ENCODE measurements at regions not wholly inside any gene's neighbourhood (a gene's known extent, or its start where the extent isn't known, plus 50 kb on each side); places are given as distances from the start of the nearest gene placed in this dataset.
"Not testable (repeated sequence)": the region's sequence is repeated elsewhere in the genome, so short reads cannot be mapped to it uniquely, and the experiment has no call there.

- H3K9me3 ChIP-seq (ENCODE audit: low read length): no peaks in the 10 kb centered on the region
- H3K79me2 ChIP-seq (ENCODE audit: low read length): no peaks in the 10 kb centered on the region
- H3K9ac ChIP-seq (ENCODE audit: low read length): peak overlapping the region; percentile 52
- BruUV-seq (replicated peaks): no TSS peak
- H4K20me1 ChIP-seq (ENCODE audit: low read length): no peaks in the 10 kb centered on the region
- H3K4me1 ChIP-seq (ENCODE audit: insufficient read depth, low read length): peaks cover 34% of the 10 kb centered on the region
- H3K9me2 ChIP-seq (replicated peaks; ENCODE audit: low read length): no peaks in the 10 kb centered on the region
- peak overlapping the region; percentile 73 for H3K27ac ChIP-seq (ENCODE audit: low read length)
- H2AFZ ChIP-seq (ENCODE audit: low read length): no peak overlapping the region; the same call in 1 of the 2 replicates
- TF ChIP-seq EZH2phosphoT487 (IDR thresholded peaks at IDR 0.05; ENCODE audit: borderline replicate concordance, low read length) (no peak), CTCF (conservative IDR thresholded peaks at IDR 0.05; ENCODE audit: low read depth, low read length) (no peak), EZH2 (IDR thresholded peaks at IDR 0.05; ENCODE audit: low read length, unreplicated experiment) (no peak)
- no peaks in the 10 kb centered on the region for H3K27me3 ChIP-seq (ENCODE audit: low read length)
- H3K4me2 ChIP-seq (ENCODE audit: low read length): peak overlapping the region; percentile 47
- intact Hi-C loops (cut with micrococcal nuclease): loop anchor here (2.0 to 5.0 kb wide), 2 partner anchors 58 to 102 kb away; partner anchors contain the start of gene TNFAIP3
- CTCF ChIA-PET: no interaction called here
- DNase-seq (peak; percentile 19), ATAC-seq (peak; percentile 19; the same call in 1 of the 2 replicates)
- H3K4me3 ChIP-seq (ENCODE audit: low read length): no peak overlapping the region
- H3F3A ChIP-seq (ENCODE audit: low read length, unreplicated experiment): no peaks in the 10 kb centered on the region
- H3K36me3 ChIP-seq (ENCODE audit: low read depth, low read length): no peaks in the 10 kb centered on the region
- POLR2A ChIA-PET (ENCODE audit: unreplicated experiment): no interaction called here
These were observed 58.2 kb upstream of the TNFAIP3 start for GRCh38 chr6:137808836-137809315.

- DNase-seq; H3K4me2 ChIP-seq (ENCODE audit: low read length); H3K36me3 ChIP-seq (ENCODE audit: low read depth, low read length); H2AFZ ChIP-seq (ENCODE audit: low read length); H3K9me3 ChIP-seq (ENCODE audit: low read length); H3K4me3 ChIP-seq (ENCODE audit: low read length); ATAC-seq; H3K9me2 ChIP-seq (replicated peaks; ENCODE audit: low read length); H3K27me3 ChIP-seq (ENCODE audit: low read length); POLR2A ChIA-PET (ENCODE audit: unreplicated experiment); H3K9ac ChIP-seq (ENCODE audit: low read length); H3K79me2 ChIP-seq (ENCODE audit: low read length); H3K27ac ChIP-seq (ENCODE audit: low read length); H3F3A ChIP-seq (ENCODE audit: low read length, unreplicated experiment); H4K20me1 ChIP-seq (ENCODE audit: low read length); BruUV-seq (replicated peaks); CTCF ChIA-PET: not testable (repeated sequence)
- intact Hi-C loops (cut with micrococcal nuclease): loop anchor here (2.0 to 5.0 kb wide), 2 partner anchors 57 to 103 kb away; partner anchors contain the start of gene TNFAIP3
- H3K4me1 ChIP-seq (ENCODE audit: insufficient read depth, low read length): peaks cover 34% of the 10 kb centered on the region
These were observed 57.0 kb upstream of the TNFAIP3 start for GRCh38 chr6:137809895-137810553.

GRCh38 chr6:137810554-137811120 lies 56.4 kb upstream of the TNFAIP3 start:
- BruUV-seq (replicated peaks): no TSS peak
- ChIA-PET POLR2A (ENCODE audit: unreplicated experiment) (no interaction called here), CTCF (no interaction called here)
- H3K79me2 ChIP-seq (ENCODE audit: low read length): no peaks in the 10 kb centered on the region
- H3K4me2 ChIP-seq (ENCODE audit: low read length): no peak overlapping the region
- DNase-seq (no peak), ATAC-seq (no peak)
- H3K9me2 ChIP-seq (replicated peaks; ENCODE audit: low read length): no peaks in the 10 kb centered on the region
- peaks cover 34% of the 10 kb centered on the region for H3K4me1 ChIP-seq (ENCODE audit: insufficient read depth, low read length)
- H2AFZ ChIP-seq (ENCODE audit: low read length): no peak overlapping the region
- no peaks in the 10 kb centered on the region for H3K27me3 ChIP-seq (ENCODE audit: low read length)
- TF ChIP-seq EZH2phosphoT487 (IDR thresholded peaks at IDR 0.05; ENCODE audit: borderline replicate concordance, low read length) (no peak), EZH2 (IDR thresholded peaks at IDR 0.05; ENCODE audit: low read length, unreplicated experiment) (no peak), CTCF (conservative IDR thresholded peaks at IDR 0.05; ENCODE audit: low read depth, low read length) (no peak)
- H4K20me1 ChIP-seq (ENCODE audit: low read length): no peaks in the 10 kb centered on the region
- peak overlapping the region; percentile 55 for H3K27ac ChIP-seq (ENCODE audit: low read length)
- H3F3A ChIP-seq (ENCODE audit: low read length, unreplicated experiment): no peaks in the 10 kb centered on the region
- intact Hi-C loops (cut with micrococcal nuclease): no loop called here
- no peak overlapping the region for H3K9ac ChIP-seq (ENCODE audit: low read length)
- H3K9me3 ChIP-seq (ENCODE audit: low read length): no peaks in the 10 kb centered on the region
- no peak overlapping the region for H3K4me3 ChIP-seq (ENCODE audit: low read length)
- no peaks in the 10 kb centered on the region for H3K36me3 ChIP-seq (ENCODE audit: low read depth, low read length)

Data from PC-3 (cell line).